OCI-LY1 (cell line): ENCODE measurements at regions not wholly inside any gene's neighbourhood (a gene's known extent, or its start where the extent isn't known, plus 50 kb on each side); places are given as distances from the start of the nearest gene placed in this dataset.

Experiments used
- H2AFZ ChIP-seq: fragments of 200-600 bp; sonication (generic), shearing (Covaris generic); 2 replicates; pipeline ENCODE4 v1.6.0; 2014; ENCODE audit warnings: antibody characterized with exemption, mild to moderate bottlenecking, low read length
- H3F3A ChIP-seq: fragments of 200-600 bp; sonication (generic), shearing (Covaris generic); 2 replicates; pipeline ENCODE4 v1.6.0; 2014; ENCODE audit warnings: mild to moderate bottlenecking, antibody characterized with exemption, low read length, moderate library complexity; ENCODE audit not compliant: insufficient read depth
- H3K27ac ChIP-seq: fragments of 200-600 bp; sonication (generic); 2 replicates; pipeline ENCODE4 v1.5.1; 2014; ENCODE audit warnings: low read length, mixed run types, mild to moderate bottlenecking, low read depth; ENCODE audit not compliant: poor library complexity, severe bottlenecking
- H3K27me3 ChIP-seq: fragments of 200-600 bp; sonication (generic); 2 replicates; pipeline ENCODE4 v1.6.0; 2014; ENCODE audit warnings: antibody characterized with exemption, mild to moderate bottlenecking, low read length, moderate library complexity; ENCODE audit not compliant: insufficient read depth
- H3K36me3 ChIP-seq: fragments of 200-600 bp; sonication (generic); 2 replicates; pipeline ENCODE4 v1.6.1; 2014; ENCODE audit warnings: mild to moderate bottlenecking, antibody characterized with exemption, low read length, moderate library complexity, mixed read lengths; ENCODE audit not compliant: insufficient read depth
- H3K4me1 ChIP-seq: fragments of 200-600 bp; sonication (generic); 2 replicates; pipeline ENCODE4 v1.5.1; 2014; ENCODE audit warnings: mild to moderate bottlenecking, low read length, moderate library complexity; ENCODE audit not compliant: insufficient read depth, severe bottlenecking
- H3K4me2 ChIP-seq: fragments of 200-600 bp; sonication (generic), shearing (Covaris generic); 2 replicates; pipeline ENCODE4 v1.6.1; 2014; ENCODE audit warnings: low read length
- H3K4me3 ChIP-seq: fragments of 200-600 bp; sonication (generic); 2 replicates; pipeline ENCODE4 v1.5.1; 2014; ENCODE audit warnings: low read length, low read depth, mild to moderate bottlenecking, mixed read lengths; ENCODE audit not compliant: poor library complexity, severe bottlenecking
- H3K79me2 ChIP-seq: fragments of 200-600 bp; shearing (Covaris generic); 2 replicates; pipeline ENCODE4 v1.6.1; 2016; ENCODE audit warnings: mixed run types, low read length, mixed read lengths; ENCODE audit not compliant: insufficient read depth
- H3K9ac ChIP-seq: fragments of 200-600 bp; sonication (generic), shearing (Covaris generic); 2 replicates; pipeline ENCODE4 v1.6.1; 2014; ENCODE audit warnings: mild to moderate bottlenecking, low read length, mixed read lengths
- H3K9me2 ChIP-seq: fragments of 200-600 bp; sonication (generic), shearing (Covaris generic); 2 replicates; pipeline ENCODE4 v1.6.1; 2014; ENCODE audit warnings: low read depth, mild to moderate bottlenecking, low read length, mixed read lengths
- H3K9me3 ChIP-seq: fragments of 200-600 bp; shearing (Covaris generic); 2 replicates; pipeline ENCODE4 v1.6.1; 2014; ENCODE audit warnings: low read length, mixed read lengths
- H4K20me1 ChIP-seq: fragments of 200-600 bp; sonication (generic), shearing (Covaris generic); 2 replicates; pipeline ENCODE4 v1.6.0; 2016; ENCODE audit warnings: mild to moderate bottlenecking, low read length; ENCODE audit not compliant: insufficient read depth
- EZH2 ChIP-seq: fragments of 200-600 bp; sonication (generic), shearing (Covaris generic); IDR thresholded peaks from 2 replicates; pipeline ENCODE4 v1.8.0; 2017; ENCODE audit warnings: borderline replicate concordance, mixed run types, mild to moderate bottlenecking, antibody characterized with exemption, low read length, moderate library complexity, mixed read lengths
- TF ChIP-seq, protein P1 (sequence below): fragments of 200-600 bp; sonication (generic), shearing (Covaris generic); IDR thresholded peaks from 2 replicates; pipeline ENCODE4 v1.5.1; 2017; ENCODE audit warnings: mild to moderate bottlenecking, antibody characterized with exemption, low read length, moderate library complexity, mixed read lengths

DNA sequence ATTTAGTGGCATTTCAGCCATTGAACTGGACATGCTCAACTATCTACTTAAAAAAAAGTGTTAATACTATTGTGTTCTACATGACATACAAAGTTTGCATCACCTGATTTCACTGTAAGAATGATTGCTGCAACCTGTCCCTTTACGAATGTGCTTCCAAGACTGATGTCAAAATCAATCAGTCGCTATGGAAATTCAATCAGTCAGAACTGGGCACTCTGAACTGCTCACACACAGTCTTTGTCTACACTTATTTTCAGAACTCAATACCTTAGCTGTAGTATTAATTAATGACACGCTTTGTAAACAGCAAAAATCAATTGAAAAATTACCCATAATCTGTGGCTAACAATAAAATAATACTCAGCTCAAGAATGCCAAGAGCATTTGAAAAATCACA lies 70.3 kb upstream of the KLHL29 start:
- no peak overlapping the region for H2AFZ ChIP-seq
- TF ChIP-seq, protein P1, sequence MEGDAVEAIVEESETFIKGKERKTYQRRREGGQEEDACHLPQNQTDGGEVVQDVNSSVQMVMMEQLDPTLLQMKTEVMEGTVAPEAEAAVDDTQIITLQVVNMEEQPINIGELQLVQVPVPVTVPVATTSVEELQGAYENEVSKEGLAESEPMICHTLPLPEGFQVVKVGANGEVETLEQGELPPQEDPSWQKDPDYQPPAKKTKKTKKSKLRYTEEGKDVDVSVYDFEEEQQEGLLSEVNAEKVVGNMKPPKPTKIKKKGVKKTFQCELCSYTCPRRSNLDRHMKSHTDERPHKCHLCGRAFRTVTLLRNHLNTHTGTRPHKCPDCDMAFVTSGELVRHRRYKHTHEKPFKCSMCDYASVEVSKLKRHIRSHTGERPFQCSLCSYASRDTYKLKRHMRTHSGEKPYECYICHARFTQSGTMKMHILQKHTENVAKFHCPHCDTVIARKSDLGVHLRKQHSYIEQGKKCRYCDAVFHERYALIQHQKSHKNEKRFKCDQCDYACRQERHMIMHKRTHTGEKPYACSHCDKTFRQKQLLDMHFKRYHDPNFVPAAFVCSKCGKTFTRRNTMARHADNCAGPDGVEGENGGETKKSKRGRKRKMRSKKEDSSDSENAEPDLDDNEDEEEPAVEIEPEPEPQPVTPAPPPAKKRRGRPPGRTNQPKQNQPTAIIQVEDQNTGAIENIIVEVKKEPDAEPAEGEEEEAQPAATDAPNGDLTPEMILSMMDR: no peak
- TF ChIP-seq EZH2: no peak
- H3K36me3 ChIP-seq: no peaks in the 10 kb centered on the region
- no peak overlapping the region for H3K27ac ChIP-seq
- no peaks in the 10 kb centered on the region for H3K4me1 ChIP-seq
- no peaks in the 10 kb centered on the region for H3K79me2 ChIP-seq
- no peaks in the 10 kb centered on the region for H3F3A ChIP-seq
- H3K4me3 ChIP-seq: no peak overlapping the region
- H4K20me1 ChIP-seq: no peaks in the 10 kb centered on the region
- no peak overlapping the region for H3K4me2 ChIP-seq
- H3K9ac ChIP-seq: no peak overlapping the region
- no peaks in the 10 kb centered on the region for H3K27me3 ChIP-seq
- no peaks in the 10 kb centered on the region for H3K9me2 ChIP-seq
- no peaks in the 10 kb centered on the region for H3K9me3 ChIP-seq

DNA sequence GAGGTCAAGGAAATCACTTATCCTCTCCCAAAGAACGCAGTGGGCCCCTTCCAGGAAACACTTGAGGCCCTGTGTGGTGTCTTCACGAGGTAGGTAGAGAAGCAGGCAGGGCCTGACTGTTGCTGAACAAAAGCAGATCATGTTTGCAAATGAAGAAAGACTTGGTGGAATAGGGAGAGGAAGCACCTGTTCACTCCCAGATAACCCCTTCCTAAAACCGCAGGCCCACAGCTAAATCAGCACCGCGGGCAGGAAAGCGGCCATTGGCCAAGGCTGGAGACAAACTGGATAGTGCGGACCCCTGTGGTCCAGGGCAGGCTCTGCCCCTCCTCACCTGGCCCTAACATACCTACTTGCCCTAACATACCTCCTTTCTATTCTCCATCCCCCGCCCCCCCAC lies 64.9 kb upstream of the KLHL29 start:
- H3K27ac ChIP-seq: no peak overlapping the region
- TF ChIP-seq EZH2: no peak
- TF ChIP-seq, protein P1: no peak

DNA sequence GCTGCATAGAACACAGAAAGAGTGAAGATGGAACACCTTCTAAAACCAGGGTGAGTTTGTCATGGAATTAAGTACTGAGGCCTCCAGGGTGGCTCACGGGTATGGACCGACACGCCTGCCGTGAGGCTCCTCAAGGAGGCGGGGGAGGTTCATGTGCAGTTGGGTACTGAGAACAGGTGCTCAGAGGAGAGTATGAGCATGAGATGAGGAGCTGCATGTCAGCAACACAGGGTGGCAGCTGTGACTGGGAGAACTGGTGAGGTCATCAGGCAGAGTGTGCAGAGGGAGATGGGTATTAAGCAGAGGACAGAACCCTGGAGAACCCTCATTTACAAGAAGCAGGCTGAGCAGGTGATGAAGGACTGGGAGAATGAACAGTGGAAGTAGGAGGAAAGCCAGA lies 63.2 kb upstream of the KLHL29 start:
- no peaks in the 10 kb centered on the region for H3K4me1 ChIP-seq
- no peak overlapping the region for H3K4me3 ChIP-seq
- H2AFZ ChIP-seq: no peak overlapping the region
- H3K27me3 ChIP-seq: peaks cover 6% of the 10 kb centered on the region; the same call in 1 of the 2 replicates
- H3K79me2 ChIP-seq: no peaks in the 10 kb centered on the region
- no peaks in the 10 kb centered on the region for H3K9me2 ChIP-seq
- no peaks in the 10 kb centered on the region for H3K9me3 ChIP-seq
- no peak overlapping the region for H3K27ac ChIP-seq
- no peaks in the 10 kb centered on the region for H4K20me1 ChIP-seq
- no peak overlapping the region for H3K9ac ChIP-seq
- H3K36me3 ChIP-seq: no peaks in the 10 kb centered on the region
- H3F3A ChIP-seq: no peaks in the 10 kb centered on the region
- TF ChIP-seq, protein P1: no peak
- TF ChIP-seq EZH2: no peak
- no peak overlapping the region for H3K4me2 ChIP-seq

More for the DNA sequence above, 64.9 kb upstream of the KLHL29 start:
- Histone ChIP-seq H2AFZ (no peak overlapping the region), H3K9me3 (no peaks in the 10 kb centered on the region), H3K4me2 (no peak overlapping the region), H3F3A (no peaks in the 10 kb centered on the region), H3K4me1 (no peaks in the 10 kb centered on the region), H3K36me3 (no peaks in the 10 kb centered on the region), H3K79me2 (no peaks in the 10 kb centered on the region), H3K4me3 (no peak overlapping the region), H3K9ac (no peak overlapping the region), H3K9me2 (no peaks in the 10 kb centered on the region), H3K27me3 (peaks cover 6% of the 10 kb centered on the region; the same call in 1 of the 2 replicates), H4K20me1 (no peaks in the 10 kb centered on the region)
